NCI-H524 treated with DMSO at 0.1 percent for 48 hours (cell line): ENCODE measurements at regions not wholly inside any gene's neighbourhood (a gene's known extent, or its start where the extent isn't known, plus 50 kb on each side); places are given as distances from the start of the nearest gene placed in this dataset.
"Not testable (repeated sequence)": the region's sequence is repeated elsewhere in the genome, so short reads cannot be mapped to it uniquely, and the experiment has no call there.

Source experiments
- DNase-seq: peaks from one replicate; lab custom pipeline; 2025; lab: John Stamatoyannopoulos, UW

DNA sequence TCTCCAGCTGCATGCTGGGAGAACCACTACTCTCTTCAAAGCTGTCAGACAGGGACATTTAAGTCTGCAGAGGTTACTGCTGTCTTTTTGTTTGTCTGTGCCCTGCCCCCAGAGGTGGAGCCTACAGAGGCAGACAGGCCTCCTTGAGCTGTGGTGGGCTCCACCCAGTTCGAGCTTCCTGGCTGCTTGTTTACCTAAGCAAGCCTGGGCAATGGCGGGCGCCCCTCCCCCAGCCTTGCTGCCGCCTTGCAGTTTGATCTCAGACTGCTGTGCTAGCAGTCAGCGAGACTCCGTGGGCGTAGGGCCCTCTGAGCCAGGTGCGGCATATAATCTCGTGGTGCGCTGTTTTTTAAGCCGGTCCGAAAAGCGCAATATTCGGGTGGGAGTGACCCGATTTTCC is 215.0 kb downstream of the STIM2 start:
- DNase-seq, result not testable (repeated sequence)

DNA sequence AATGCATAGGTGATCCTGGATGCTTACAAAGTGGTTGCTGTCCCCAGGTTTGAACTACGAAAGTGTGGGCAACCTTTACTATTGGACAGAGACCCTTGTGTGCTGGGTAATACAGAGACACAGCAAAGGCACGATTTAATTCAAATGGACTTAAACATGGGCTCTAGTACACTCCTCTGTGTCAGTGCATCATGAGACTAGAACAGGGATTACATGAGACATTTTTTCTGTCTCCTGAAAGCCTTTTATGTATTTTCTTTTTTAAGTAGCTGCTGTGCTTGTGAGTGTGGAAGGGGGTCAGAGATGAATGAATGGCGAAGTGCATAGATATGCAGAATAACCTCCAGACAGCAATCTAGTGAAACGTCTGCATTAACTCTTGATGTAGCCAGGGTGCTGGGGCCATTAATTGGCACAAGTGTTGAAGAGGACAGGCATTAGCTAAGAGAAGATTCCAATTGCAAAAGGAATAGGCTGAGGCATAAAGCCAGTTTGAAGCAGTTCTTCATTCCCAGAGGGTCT is 218.4 kb downstream of the STIM2 start:
- DNase-seq, result no peak

DNA sequence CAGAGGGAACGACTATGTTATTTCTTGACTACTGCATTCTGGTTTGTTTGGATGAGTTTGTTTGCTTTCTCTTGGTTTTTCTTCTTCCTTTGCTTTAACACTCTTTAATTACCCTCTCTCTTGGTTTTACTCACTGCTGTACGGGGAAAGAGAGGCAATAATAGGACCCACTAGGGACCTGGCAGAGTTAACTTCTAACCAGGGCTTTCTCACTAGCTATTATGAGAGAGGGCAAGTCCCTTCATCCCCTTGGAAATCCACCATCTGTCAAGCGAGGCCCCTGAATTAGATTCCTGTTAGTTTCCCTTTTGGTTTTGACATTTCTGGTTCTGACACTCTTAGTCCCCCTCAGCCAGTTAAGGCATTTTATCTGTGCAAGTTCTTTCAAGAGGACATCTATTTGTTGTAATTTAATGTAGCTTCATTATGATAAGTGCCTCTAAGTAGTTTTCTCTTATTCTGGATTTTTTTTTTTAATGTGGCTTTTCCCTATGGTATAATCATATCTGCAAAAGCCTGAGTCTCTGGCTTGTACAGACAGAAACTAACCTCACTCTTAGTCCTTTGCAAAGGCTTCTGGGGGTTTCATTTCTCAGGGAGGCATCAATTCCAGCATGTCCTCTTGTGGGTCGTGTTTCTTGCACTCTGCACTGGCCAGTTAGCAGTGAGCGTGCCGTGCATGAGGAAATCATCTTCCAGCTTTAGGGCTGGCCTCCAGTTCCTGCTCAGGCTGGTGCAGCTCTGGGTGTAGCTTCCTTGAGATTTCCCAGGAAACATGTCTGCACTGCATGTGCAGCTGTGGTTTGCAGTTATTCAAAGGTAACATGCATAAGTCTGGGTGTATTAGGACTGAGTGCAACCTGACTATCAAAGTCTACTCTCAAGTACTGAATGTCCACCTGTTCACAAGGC is 221.3 kb downstream of the STIM2 start:
- DNase-seq, result no peak

DNA sequence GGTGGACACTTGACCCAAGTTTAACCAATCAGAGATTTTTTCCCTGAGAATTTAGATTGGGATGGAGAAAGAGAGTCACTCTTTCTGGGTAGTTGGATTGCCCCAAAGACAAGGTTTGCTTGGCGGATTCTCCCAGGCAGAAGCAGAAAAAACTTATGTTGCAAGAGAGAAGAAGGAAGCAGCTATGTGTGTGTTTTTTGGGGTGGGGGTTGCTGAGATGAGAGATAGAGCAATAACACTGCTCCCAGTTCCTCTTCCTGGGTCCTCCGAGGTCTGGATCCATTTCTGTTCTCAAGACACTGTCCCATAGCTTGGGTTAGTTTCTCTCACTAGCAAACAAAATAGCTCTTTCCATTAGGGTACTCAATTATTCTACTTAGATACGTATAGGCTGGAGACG is 222.1 kb downstream of the STIM2 start:
- no peak for DNase-seq

DNA sequence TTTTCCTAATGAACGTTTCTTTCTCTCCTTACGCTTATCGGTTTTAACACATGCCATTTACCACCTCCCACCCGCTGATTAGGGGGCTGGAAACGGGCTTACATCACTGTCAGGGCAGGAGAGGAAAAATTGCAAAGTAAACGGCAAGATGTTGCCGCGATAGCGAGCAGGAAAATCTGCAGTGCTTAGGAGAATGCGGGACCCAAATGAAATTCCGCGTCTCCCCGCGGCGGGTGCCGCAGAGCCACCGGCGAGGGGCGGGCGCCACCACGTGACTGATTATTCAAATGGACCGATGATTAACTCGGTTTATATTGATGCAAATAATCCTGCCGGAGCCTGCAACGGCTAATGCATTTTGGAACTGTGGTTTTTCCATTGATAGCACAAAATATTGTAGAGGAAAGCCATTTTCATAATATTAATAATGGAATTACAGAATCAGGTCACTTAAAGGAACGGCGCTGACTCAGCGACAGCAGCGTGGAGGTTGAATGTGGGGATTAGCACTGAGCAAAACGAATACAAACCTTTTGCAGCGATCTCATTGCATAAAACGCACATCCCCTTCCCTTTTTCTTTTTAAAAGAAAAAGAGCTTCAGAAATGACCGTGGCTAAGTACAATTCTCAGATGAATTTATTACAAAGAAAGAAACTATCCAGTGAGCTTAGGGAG is 224.2 kb downstream of the STIM2 start:
- peak; percentile 32 for DNase-seq

DNA sequence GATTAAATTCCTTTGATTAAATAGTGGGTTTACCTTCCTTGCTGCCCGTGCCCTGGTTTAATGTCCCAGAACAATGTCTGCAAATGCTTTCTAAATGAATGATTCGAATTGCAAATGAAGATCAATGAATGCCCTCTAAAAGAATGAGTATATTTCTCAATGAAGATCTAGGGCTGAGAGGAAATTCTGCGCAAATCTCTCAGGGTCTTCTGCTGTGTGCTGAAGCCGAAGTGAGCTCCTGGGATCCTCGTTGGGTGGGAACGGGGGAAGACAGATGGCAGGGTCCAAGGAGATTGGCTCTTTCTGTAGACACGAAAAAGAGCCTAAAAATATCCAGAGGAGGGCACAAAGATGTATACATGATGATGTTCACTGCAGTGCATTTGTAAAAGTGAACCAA is 224.8 kb downstream of the STIM2 start:
- no peak for DNase-seq

DNA sequence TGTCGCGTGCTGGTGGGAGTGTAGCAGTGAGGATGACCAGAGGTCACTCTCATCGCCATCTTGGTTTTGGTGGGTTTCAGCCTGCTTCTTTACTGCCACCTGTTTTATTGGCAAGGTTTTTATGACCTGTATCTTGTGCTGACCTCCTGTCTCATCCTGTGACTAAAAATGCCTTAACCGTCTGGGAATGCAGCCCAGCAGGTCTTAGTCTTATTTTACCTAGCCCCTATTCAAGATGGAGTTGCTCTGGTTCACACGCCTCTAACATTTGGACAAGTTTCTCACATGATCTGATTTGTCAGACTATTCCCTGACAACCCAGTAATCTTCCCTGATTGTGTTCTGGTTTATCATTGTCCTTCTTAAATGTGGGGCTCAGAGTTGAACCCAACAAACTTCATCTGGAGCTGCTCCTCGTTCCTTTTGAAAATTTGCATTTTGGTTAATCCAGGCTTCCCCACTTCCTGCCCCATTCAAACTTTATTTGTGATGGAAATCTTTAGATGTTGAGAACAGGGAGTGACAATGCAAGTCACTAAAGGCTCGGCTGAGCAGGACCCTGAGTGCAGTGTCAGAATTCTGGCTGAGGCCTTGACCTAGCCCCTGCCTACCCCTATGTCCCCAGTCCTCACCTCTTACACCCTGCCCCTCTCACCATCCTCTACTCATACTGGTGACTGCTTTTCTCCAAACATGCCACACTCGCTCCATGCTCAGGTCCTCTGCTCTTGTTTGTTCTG is 226.8 kb downstream of the STIM2 start:
- no peak for DNase-seq

DNA sequence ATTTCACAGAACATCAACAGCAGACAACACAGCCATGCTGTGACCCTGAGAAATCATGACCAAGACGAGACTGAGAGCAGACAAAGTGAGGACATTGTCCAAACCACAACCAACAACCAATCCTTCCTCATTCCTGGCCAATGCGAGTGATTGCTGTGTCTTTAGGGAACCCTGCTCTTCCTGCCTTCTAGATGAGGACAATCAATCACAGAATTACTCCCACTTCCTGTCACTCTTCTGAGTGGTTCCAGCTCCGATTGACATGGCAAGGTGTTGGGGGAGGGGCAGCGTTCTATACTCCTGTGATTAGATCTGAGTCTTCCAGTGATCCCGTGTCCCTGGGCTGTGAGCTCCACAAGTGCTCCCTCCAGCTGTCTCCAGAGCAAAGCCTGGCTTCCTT is 227.8 kb downstream of the STIM2 start:
- DNase-seq, result no peak

DNA sequence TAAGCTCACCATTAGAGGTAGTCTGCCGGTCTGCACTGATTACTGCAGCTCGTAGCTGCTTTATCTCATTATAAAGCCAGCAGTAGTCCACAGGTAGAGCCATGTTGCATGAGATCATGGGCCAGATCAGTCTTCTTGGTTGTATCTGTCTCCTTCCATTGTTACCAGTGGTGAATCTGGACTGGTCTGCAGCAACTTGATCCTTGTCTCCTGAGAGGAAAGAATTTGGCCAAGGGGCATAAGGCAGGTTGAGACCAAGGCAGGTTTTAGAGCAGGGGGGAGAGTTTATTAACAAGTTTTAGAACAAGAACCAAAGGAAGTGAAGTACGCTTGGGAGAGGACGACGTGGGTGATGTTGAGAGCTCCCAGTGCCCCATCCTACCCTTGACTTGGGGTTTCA is 228.5 kb downstream of the STIM2 start:
- DNase-seq, result no peak

DNA sequence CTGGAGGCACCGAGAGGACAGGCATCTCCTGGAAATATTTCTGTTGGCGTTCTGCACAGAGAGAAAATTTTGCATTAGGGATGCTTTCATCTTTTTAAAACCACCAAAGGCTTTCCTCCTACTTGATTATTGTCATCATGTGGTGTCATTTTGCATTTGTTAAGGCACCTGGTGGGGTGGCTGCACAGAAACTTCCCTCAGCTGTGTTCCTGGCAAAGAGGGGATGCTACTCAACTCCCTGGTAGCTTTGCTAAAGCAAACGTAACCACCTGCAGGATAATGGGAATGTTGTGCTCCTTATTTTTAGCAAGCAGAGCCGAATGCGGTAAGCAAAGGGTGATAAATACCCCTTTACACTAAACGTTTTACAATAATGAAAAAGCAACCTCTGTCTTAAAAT is 229.8 kb downstream of the STIM2 start:
- no peak for DNase-seq

DNA sequence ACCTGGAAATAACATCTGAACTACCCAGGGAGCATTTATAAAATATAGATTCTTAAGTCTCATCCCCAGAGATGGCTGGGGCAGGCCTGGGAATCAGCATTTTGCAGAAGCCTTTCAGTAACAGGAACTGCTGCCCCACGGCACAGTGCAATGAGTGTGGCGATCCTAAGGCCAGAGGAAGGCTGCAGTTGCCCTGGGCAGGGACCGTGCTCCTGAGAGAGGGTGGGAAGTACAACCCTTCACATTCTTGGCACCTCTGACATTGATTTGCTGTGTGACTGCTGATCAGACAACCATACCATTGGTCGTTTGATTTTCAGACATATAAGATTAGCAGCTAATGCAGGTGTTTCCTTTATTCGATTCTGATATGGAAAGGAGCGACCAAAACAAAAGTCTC is 233.6 kb downstream of the STIM2 start:
- DNase-seq, result no peak

DNA sequence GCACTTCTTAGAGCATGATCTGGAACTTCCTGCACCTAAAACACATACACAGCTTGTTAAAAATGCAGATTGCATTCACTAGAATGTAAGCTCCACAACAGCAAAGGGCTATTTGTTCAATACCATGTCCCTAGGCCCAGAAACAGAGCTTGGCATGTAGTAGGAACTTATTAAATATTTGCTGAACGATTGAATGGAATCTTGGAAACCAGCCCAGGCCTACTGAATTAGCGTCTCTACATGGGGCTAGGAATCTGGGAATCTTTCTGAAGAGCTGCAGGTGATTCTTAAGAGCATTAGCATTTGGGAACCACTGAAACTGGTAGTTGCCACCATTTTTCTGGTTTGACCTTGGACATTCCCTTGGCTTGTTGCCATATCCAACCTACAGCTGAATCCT is 234.1 kb downstream of the STIM2 start:
- DNase-seq, result no peak

DNA sequence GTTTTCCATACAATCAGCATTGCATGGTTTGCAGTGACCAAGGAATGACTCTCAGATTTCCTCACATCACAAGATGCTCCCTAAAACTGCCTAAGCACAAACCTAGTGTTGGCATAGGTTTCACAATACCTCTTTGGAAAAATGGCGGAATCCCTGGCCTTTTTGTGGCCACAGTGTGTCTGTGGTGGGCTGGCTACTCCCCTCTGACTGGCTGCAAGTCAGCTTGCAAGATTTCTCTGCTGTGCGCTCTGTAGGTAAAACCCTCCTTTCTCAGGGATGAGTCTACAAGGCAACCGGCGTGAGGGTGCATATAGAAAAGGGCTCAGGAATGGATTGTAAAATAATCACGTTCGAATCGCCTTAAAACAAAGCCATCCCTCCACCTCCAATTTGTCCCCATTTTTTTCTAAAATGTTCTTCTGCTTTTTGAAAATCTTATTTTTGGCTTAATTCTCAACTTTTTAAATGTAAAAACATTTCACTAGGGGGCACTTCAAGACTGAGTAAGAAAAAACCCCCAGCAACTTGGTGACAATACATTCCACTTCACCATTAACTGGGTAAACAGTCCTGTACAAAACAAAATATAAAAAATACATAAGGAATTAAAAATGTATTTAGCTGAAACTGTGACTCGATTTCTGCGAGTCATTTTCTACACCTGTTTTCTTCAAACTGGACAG is 235.6 kb downstream of the STIM2 start:
- DNase-seq, result no peak

DNA sequence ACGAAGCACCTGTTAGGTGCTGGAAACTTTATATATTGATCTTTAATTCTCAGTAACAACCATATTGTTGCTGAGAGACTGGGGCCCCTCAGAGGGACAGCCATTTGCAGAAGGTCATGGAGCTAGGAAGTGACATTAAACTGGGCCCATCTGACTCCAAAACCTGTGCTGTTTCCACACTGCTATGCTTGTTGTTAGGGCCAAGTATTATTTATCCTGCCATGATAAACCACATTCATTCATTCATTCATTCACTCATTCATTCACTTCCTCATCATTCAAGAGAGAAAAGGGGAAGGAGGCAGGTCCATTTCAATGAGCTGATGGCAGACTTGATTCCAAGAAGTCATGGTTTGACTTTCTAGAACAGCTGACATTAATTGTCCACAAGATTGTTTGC is 237.4 kb downstream of the STIM2 start:
- no peak for DNase-seq

DNA sequence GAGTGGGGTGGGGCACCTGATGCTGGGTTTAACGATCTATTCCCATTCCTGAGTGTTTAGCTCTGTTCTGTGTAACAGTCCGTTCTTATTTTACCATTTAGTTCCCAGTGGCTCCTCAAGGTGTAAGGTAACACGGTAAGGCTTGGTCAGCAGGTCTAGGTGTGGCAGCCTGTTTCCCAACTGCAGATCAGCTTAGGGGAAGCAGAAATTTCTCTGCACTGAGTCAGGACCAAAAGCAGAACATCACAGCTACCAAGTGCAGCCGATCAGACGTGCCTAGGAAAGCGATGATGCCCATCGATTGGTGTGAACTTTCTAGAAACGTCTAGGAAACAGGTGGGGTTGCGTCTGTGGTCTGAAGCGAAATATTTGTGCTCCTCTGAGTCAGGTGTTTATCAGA is 240.1 kb downstream of the STIM2 start:
- DNase-seq, result no peak

DNA sequence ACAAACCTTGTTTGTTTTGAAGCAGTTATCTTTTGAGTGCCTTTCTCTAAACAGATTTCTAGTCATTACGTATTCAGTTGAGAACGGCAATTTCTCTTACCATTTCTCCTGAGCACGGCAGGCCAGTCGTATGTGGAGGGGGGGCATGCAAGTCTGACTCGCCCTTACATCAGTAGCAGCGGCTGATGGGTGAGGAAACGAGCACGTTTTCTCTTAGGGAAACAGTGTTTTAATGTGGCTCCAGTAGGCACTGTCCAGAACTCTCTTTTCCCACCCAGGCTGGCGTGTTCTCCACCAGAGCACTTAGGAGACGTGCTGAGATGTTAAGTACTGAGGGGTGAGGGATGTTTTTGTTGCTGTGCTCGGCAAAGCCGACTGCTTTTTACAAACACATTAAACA is 240.5 kb downstream of the STIM2 start:
- DNase-seq, result no peak

DNA sequence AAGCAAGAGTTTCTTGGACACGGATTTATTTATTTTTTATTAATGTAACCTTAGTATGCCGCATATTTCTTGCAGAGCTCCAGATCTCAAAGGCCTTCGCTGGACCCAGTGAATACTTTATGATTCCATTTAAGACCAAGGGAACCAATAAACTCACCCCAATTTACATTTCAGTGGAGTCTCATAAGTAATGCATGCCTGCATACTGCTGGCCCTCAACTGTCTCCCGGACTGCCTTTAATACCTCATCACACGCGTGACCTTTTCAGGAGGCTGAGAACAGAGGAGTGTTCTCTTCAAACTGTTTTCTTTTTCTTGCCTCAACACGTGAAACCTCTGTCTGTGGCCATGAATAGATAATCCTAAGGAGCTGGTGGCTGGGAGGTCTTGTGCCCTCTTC is 240.9 kb downstream of the STIM2 start:
- DNase-seq, result no peak

DNA sequence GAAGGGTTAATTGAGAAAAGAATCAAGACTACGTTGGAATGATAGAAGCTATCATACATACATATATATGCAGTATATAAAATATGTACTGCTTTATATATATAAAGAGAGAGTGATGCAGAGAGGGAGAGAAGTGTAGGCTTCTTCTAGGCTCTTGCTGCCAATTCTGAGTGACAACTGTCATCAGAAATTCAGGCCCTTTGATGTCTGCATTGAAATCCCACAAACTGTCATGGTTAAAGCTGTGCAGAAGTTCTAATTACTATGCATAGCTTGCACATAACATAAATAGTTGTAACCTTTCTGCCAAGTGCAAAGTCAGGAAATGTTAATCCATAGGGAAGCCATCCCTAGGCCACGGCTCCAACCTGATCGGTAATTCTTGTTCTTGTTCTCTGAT is 251.0 kb downstream of the STIM2 start:
- DNase-seq, result no peak

DNA sequence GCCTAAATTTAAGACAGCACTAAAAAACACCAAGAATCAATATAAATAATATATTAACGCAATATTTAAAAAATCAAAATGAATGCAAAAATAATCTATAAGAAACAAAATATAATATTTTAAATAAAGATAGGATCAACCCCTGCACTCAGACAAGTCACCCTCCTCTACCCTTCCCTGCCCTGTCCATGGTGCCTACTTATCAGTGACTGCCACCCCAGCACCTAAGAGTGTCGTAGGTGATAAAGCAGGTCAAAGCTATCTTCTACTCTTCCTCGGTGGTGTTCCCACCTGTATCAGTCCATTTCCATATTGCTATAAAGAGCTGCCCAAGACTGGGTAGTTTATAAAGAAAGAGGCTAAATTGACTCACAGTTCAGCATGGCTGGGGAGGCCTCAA is 251.9 kb downstream of the STIM2 start:
- DNase-seq, result no peak

DNA sequence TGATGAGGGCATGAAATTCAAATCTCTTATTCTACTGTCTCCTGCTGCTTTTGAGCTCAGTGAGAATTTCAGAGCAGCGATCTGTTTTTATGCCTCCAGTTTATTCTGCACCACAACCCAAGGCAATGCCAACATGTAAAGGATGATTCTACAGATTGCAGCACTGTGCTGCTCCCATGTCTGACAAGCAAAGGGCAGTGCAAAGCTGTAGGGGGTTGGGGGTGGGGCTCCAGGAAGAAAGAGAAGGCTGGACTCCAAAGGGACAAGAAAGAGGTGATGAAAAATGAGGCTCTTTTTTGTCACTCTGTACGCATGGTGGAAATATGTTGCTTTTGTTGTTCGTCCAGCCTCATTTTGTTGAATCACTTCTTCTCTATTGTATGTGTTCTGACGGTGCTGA is 254.6 kb downstream of the STIM2 start:
- no peak for DNase-seq

DNA sequence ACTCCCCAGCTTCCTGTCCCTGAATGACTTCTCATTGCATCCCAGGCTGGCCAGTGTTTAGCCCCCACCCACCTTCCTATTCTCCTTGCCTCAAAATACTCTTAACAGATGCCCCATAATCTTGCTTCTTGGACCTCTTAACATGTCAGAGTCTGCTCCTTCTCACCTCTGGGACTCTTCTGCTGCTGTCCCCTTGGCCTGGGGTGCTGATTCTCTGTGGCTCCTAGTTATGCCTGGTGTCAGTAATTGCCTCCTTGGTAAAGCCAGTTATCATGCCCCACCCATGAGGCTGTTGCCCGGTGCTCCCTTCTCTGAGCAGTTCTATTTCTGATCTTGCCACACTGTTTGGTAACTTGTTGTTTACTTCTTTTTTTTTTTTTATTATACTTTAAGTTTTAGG is 256.8 kb downstream of the STIM2 start:
- DNase-seq, result no peak

DNA sequence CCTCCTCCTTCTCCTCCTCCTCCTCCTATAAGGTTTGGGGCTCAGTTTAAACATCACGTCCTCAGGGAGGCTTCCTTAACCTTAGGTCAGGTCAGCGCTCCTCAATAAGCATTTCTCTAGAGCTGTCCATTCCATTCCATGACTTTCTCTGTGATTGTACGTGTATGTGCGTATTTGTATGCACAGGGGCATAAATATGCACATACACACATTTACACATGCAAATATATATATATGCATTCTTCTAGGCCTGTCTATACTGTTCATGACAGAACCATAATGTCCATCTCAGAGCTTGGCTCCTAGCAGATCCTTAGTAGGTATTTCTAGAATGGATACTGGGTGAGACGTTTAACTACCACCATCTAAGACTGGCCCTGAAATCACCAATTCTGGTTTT is 258.6 kb downstream of the STIM2 start:
- no peak for DNase-seq
